H7 (cell line): ENCODE measurements at regions not wholly inside any gene's neighbourhood (a gene's known extent, or its start where the extent isn't known, plus 50 kb on each side); places are given as distances from the start of the nearest gene placed in this dataset.

ENCODE experiments used
- DNase-seq: peaks from one replicate; pipeline ENCODE4 v3.0.0; 2012
- H3K27me3 ChIP-seq: 2 replicates; pipeline ENCODE4 v1.6.0; 2011; ENCODE audit warnings: mild to moderate bottlenecking, low read length; ENCODE audit not compliant: control insufficient read depth, insufficient read depth
- H3K36me3 ChIP-seq: replicated peaks from 2 replicates; pipeline ENCODE4 v1.5.1; 2011; ENCODE audit warnings: low read length; ENCODE audit not compliant: control insufficient read depth, insufficient read depth
- H3K4me3 ChIP-seq: 2 replicates; pipeline ENCODE4 v1.5.1; 2011; ENCODE audit warnings: low read depth, mild to moderate bottlenecking, control low read depth, low read length, moderate library complexity; ENCODE audit not compliant: insufficient read depth

GRCh38 chr17:73814075-73814474 is 169.8 kb upstream of the SDK2 start:
- Histone ChIP-seq H3K27me3 (no peaks in the 10 kb centered on the region), H3K36me3 (no peaks in the 10 kb centered on the region), H3K4me3 (no peak overlapping the region)
- no peak for DNase-seq

- H3K36me3 ChIP-seq, result no peaks in the 10 kb centered on the region
- no peak overlapping the region for H3K4me3 ChIP-seq
- peak; percentile 71 for DNase-seq
- H3K27me3 ChIP-seq, result no peaks in the 10 kb centered on the region
Measured at GRCh38 chr17:73815474-73815873, 171.2 kb upstream of the SDK2 start.

- DNase-seq, result no peak
- Histone ChIP-seq H3K27me3 (peaks cover 4% of the 10 kb centered on the region; the same call in 1 of the 2 replicates), H3K4me3 (no peak overlapping the region), H3K36me3 (no peaks in the 10 kb centered on the region)
Measured at GRCh38 chr17:73819440-73820395, 175.5 kb upstream of the SDK2 start.

- Histone ChIP-seq H3K4me3 (no peak overlapping the region), H3K27me3 (peaks cover 4% of the 10 kb centered on the region; the same call in 1 of the 2 replicates), H3K36me3 (no peaks in the 10 kb centered on the region)
- peak; percentile 85 for DNase-seq
Measured at GRCh38 chr17:73820686-73821448, 176.6 kb upstream of the SDK2 start.

GRCh38 chr17:73821665-73822064 is 177.4 kb upstream of the SDK2 start:
- DNase-seq, result no peak
- H3K36me3 ChIP-seq, result no peaks in the 10 kb centered on the region
- H3K27me3 ChIP-seq, result peaks cover 4% of the 10 kb centered on the region; the same call in 1 of the 2 replicates
- H3K4me3 ChIP-seq, result no peak overlapping the region

GRCh38 chr17:73822371-73822770 is 178.1 kb upstream of the SDK2 start:
- H3K27me3 ChIP-seq, result peaks cover 6% of the 10 kb centered on the region
- H3K36me3 ChIP-seq, result no peaks in the 10 kb centered on the region
- no peak overlapping the region for H3K4me3 ChIP-seq
- no peak for DNase-seq

- no peak for DNase-seq
- Histone ChIP-seq H3K36me3 (no peaks in the 10 kb centered on the region), H3K4me3 (no peak overlapping the region), H3K27me3 (peaks cover 6% of the 10 kb centered on the region)
Measured at GRCh38 chr17:73823684-73824083, 179.4 kb upstream of the SDK2 start.

GRCh38 chr17:73824321-73824720 is 180.1 kb upstream of the SDK2 start:
- Histone ChIP-seq H3K36me3 (no peaks in the 10 kb centered on the region), H3K4me3 (no peak overlapping the region), H3K27me3 (peaks cover 6% of the 10 kb centered on the region)
- no peak for DNase-seq

GRCh38 chr17:73826181-73826871 is 182.1 kb upstream of the SDK2 start:
- Histone ChIP-seq H3K27me3 (peaks cover 9% of the 10 kb centered on the region), H3K36me3 (no peaks in the 10 kb centered on the region), H3K4me3 (no peak overlapping the region)
- no peak for DNase-seq

GRCh38 chr17:73826872-73827228 is 182.6 kb upstream of the SDK2 start:
- no peak for DNase-seq
- Histone ChIP-seq H3K36me3 (no peaks in the 10 kb centered on the region), H3K4me3 (no peak overlapping the region), H3K27me3 (peaks cover 8% of the 10 kb centered on the region)

- no peak overlapping the region for H3K4me3 ChIP-seq
- no peaks in the 10 kb centered on the region for H3K36me3 ChIP-seq
- DNase-seq, result peak; percentile 64
- peaks cover 5% of the 10 kb centered on the region for H3K27me3 ChIP-seq
Measured at GRCh38 chr17:73827627-73828291, 183.5 kb upstream of the SDK2 start.

- Histone ChIP-seq H3K36me3 (no peaks in the 10 kb centered on the region), H3K4me3 (no peak overlapping the region), H3K27me3 (peaks cover 5% of the 10 kb centered on the region)
- no peak for DNase-seq
Measured at GRCh38 chr17:73829676-73830280, 185.5 kb upstream of the SDK2 start.

- DNase-seq, result no peak
- no peak overlapping the region for H3K4me3 ChIP-seq
- peaks cover 5% of the 10 kb centered on the region for H3K27me3 ChIP-seq
- no peaks in the 10 kb centered on the region for H3K36me3 ChIP-seq
Measured at GRCh38 chr17:73831699-73832098, 187.5 kb upstream of the SDK2 start.
